Cardiac muscle cell (in vitro differentiated cells and primary cell): ENCODE measurements at regions not wholly inside any gene's neighbourhood (a gene's known extent, or its start where the extent isn't known, plus 50 kb on each side); places are given as distances from the start of the nearest gene placed in this dataset.

ENCODE experiments used
- DNase-seq, 2 donors: peaks; one replicate each; pipeline versions ENCODE4 v3.0.0 to v3.0.0-alpha.2; 2010 to 2017; ENCODE audit warnings: low read depth in 1 of 2, low spot score in 1 of 2
- H3K27ac ChIP-seq: fragments of 200-600 bp; sonication (generic); 2 replicates; pipeline ENCODE4 v1.5.1; 2016
- H3K27me3 ChIP-seq: fragments of 200-600 bp; sonication (generic); 2 replicates; pipeline ENCODE4 v1.6.0; 2016; ENCODE audit warnings: control low read depth
- H3K36me3 ChIP-seq: fragments of 200-600 bp; sonication (generic); 2 replicates; pipeline ENCODE4 v1.5.1; 2016; ENCODE audit warnings: control low read depth
- H3K4me1 ChIP-seq: fragments of 200-600 bp; sonication (generic); 2 replicates; pipeline ENCODE4 v1.8.1; 2017; ENCODE audit warnings: low read depth, mild to moderate bottlenecking, mixed run types
- H3K4me3 ChIP-seq: fragments of 200-600 bp; sonication (generic); 2 replicates; pipeline ENCODE4 v1.5.1; 2016; ENCODE audit warnings: mild to moderate bottlenecking
- H3K9me3 ChIP-seq: fragments of 200-600 bp; sonication (generic); 2 replicates; pipeline ENCODE4 v1.5.1; 2017; ENCODE audit warnings: low read depth, mild to moderate bottlenecking, control low read depth
- TF ChIP-seq, protein P1 (sequence below): IDR thresholded peaks from 2 replicates; pipeline ENCODE4 v1.5.1; 2012; ENCODE audit warnings: low read depth, mild to moderate bottlenecking, low read length

DNA sequence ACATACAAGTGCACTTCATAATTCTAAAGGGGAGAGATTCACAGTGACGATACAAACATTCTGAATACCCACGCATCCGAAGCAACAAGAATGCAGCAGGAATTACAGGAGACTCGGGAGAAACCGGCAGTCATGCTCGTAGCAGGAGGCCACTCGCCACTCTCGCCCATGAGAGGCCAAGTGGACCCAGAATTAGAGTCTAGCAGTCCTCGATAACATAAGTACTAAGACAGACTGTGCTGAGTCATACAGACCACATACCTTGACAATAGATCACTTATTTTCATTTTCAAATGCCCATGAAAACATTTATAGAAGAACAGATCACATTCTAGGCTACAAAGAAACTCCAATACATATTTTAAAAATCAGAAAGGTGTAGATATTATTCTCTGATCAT, 299.1 kb upstream of the TSHZ3 start:
- Histone ChIP-seq H3K27ac (no peak overlapping the region), H3K4me1 (no peaks in the 10 kb centered on the region), H3K27me3 (no peaks in the 10 kb centered on the region), H3K36me3 (no peaks in the 10 kb centered on the region), H3K9me3 (no peaks in the 10 kb centered on the region), H3K4me3 (no peak overlapping the region)
- TF ChIP-seq, protein P1, sequence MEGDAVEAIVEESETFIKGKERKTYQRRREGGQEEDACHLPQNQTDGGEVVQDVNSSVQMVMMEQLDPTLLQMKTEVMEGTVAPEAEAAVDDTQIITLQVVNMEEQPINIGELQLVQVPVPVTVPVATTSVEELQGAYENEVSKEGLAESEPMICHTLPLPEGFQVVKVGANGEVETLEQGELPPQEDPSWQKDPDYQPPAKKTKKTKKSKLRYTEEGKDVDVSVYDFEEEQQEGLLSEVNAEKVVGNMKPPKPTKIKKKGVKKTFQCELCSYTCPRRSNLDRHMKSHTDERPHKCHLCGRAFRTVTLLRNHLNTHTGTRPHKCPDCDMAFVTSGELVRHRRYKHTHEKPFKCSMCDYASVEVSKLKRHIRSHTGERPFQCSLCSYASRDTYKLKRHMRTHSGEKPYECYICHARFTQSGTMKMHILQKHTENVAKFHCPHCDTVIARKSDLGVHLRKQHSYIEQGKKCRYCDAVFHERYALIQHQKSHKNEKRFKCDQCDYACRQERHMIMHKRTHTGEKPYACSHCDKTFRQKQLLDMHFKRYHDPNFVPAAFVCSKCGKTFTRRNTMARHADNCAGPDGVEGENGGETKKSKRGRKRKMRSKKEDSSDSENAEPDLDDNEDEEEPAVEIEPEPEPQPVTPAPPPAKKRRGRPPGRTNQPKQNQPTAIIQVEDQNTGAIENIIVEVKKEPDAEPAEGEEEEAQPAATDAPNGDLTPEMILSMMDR: no peak
- DNase-seq: peak in 1 of 2 donors; percentile 2

DNA sequence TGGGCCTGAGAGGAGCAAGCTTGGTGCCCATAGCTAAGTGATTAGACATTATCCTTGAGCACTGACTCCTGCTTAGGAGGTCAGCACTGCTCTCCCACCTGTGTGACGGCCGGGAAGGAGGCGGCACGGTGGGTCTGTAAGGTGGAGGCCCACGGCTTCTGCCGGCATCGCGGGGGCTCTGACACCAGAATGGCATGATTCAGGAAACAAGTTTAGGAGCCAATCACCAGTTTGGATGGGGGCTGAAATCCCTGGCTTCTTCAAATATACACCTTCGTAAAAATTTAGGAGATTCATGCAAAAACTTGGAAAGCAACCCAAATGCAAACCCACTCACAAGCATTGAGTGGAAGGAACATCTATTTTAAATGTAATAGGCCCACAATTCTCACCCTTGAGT, 307.3 kb upstream of the TSHZ3 start:
- no peak overlapping the region for H3K4me3 ChIP-seq
- no peak for DNase-seq
- TF ChIP-seq, protein P1: no peak
- H3K27ac ChIP-seq: no peak overlapping the region
- H3K27me3 ChIP-seq: peaks cover 7% of the 10 kb centered on the region
- no peaks in the 10 kb centered on the region for H3K4me1 ChIP-seq
- no peaks in the 10 kb centered on the region for H3K36me3 ChIP-seq
- H3K9me3 ChIP-seq: no peaks in the 10 kb centered on the region

DNA sequence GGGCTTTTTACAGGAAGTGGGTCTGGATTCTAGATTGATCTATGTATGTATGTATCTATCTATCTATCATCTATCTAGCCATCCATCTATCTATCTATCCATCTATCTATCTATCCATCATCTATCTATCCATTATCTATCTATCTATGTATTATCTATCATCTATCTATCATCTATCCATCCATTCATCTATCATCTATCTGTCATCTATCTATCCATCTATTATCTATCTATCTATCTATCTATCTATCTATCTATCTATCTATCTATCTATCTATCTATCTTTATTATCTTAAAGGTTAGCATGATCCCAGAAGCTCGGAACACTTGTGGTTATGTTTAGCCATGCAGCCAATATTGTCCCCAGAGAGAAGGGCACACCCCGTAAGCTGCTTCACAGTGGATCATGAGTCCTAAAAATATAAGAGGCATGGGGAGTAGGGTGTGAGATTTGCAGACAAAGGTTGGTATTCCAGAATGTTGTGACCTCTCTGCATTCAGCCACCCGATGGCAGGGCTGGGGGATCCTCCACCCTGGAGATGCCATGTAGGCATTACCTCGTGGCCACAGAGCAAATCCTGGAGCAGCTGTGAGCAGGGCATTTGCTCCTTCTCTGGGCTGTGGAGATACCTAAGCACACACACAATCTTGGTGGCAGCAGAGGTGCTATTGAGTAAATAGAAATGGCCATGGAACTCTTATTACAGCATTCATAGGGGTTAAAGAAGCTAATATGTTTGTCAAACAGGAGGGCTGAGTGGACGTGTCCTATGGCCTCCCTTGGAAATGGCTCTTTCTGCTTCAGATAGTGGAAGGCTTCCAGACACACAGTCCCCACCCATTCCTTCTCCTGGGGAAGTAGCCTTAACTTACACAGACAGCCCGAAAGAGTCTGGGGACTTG, 310.0 kb upstream of the TSHZ3 start:
- peaks cover 7% of the 10 kb centered on the region for H3K27me3 ChIP-seq
- H3K4me1 ChIP-seq: no peaks in the 10 kb centered on the region
- TF ChIP-seq, protein P1: no peak
- H3K27ac ChIP-seq: no peak overlapping the region
- DNase-seq: no peak
- no peaks in the 10 kb centered on the region for H3K36me3 ChIP-seq
- H3K4me3 ChIP-seq: no peak overlapping the region
- H3K9me3 ChIP-seq: no peaks in the 10 kb centered on the region

DNA sequence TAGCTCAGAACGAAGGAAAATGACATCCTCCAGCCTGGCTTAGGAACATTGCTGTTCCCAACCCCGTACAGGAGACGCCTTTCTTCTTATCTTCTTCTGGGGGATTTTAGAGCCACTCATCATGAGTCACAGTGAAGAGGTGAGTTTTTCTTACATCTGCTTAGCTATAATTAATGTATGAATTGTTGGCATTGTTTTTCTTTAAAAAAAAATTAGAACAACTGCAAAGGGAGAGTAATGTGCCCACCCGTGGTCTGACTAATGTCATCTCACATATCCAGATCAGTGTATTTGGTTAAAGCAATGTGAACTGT, 310.6 kb upstream of the TSHZ3 start:
- Histone ChIP-seq H3K36me3 (no peaks in the 10 kb centered on the region), H3K27me3 (peaks cover 7% of the 10 kb centered on the region), H3K9me3 (no peaks in the 10 kb centered on the region), H3K4me1 (no peaks in the 10 kb centered on the region), H3K4me3 (no peak overlapping the region), H3K27ac (no peak overlapping the region)
- TF ChIP-seq, protein P1: no peak
- no peak for DNase-seq

DNA sequence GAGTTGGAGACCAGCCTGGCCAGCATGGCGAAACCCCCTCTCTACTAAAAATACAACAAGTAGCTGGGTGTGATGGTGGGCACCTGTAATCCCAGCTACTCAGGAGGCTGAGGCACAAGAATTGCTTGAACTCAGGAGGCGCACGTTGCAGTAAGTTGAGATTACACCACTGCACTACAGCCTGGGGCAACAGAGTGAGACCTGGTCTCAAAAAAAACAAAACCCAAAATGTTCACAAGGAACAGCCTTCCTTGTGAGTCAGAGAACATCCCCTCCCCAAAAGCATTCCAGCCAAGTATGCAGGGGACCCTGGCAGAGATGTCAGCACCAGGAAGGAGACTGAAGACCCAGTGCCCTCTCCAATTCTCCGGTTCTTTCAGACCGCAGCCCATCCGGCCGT, 314.9 kb upstream of the TSHZ3 start:
- DNase-seq: no peak
- no peaks in the 10 kb centered on the region for H3K36me3 ChIP-seq
- no peaks in the 10 kb centered on the region for H3K9me3 ChIP-seq
- no peak overlapping the region for H3K4me3 ChIP-seq
- TF ChIP-seq, protein P1: no peak
- H3K4me1 ChIP-seq: no peaks in the 10 kb centered on the region
- no peak overlapping the region for H3K27ac ChIP-seq
- no peaks in the 10 kb centered on the region for H3K27me3 ChIP-seq

DNA sequence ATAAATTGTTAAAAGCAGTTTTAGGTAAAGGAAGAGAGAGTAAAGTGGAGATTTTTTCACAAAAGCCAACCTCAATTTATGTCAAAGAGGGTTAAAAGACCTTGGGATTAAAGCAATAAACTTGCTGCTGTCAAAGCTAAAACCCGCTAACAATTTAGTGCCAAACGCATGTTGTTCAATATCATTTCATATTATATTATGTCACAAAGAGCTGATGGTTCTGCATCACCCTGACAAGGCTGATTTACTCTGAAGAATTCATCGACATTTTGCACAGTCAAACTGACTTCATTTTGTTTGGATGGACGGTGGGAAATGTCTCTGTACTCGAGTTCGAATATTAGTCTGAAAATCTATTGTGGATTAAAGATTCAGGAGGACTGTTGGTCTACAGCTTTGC, 315.8 kb upstream of the TSHZ3 start:
- Histone ChIP-seq H3K4me3 (no peak overlapping the region), H3K36me3 (no peaks in the 10 kb centered on the region), H3K9me3 (no peaks in the 10 kb centered on the region), H3K27ac (no peak overlapping the region), H3K27me3 (no peaks in the 10 kb centered on the region), H3K4me1 (no peaks in the 10 kb centered on the region)
- DNase-seq: no peak
- TF ChIP-seq, protein P1: no peak
